Suppressor macrophage treated with lipopolysaccharide for 1 hour (primary cell): ENCODE measurements at regions not wholly inside any gene's neighbourhood (a gene's known extent, or its start where the extent isn't known, plus 50 kb on each side); places are given as distances from the start of the nearest gene placed in this dataset.

ENCODE experiments used
- DNase-seq, 3 donors: peaks; one replicate each; pipeline ENCODE4 v3.0.0-alpha.2; 2020 to 2022

DNA sequence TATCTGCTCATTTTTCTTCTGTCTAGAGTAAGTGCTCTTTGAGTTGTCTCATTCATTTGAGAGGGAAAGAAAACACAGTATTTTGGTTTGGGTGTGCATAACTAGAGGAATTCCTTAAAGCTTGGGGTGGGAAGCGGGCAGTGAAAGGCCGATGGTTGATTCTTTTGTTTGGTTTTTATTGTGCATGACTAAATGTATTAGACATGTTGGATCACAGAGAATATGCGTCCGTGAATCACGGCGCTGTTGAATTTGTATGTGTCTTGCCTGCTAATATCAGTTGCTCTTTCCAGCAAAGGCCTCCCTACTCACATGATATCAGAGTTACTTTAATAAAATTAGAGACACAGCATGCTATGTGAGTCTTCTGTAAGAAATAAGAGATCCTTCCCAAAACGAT, 180.0 kb downstream of the CHD9NB start:
- DNase-seq = no peak

DNA sequence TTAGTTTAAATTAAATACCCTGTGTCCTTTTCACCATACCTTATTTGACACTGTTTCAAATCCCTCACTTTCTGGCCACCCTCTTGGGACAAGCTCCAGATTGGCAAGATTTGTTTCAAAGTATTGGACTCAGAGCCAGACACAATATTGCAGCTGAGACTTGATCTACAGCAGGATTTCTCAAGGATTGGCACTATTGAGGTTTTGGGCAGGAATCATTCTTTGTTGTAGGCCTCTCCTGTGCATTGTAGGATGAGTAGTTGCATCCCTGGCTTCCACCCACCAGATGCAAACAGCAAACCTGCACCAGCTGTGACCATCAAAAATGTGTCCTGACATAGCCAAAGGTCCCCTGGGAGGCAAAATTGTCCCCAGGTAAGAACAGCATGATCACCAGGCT, 181.2 kb downstream of the CHD9NB start:
- no peak for DNase-seq

DNA sequence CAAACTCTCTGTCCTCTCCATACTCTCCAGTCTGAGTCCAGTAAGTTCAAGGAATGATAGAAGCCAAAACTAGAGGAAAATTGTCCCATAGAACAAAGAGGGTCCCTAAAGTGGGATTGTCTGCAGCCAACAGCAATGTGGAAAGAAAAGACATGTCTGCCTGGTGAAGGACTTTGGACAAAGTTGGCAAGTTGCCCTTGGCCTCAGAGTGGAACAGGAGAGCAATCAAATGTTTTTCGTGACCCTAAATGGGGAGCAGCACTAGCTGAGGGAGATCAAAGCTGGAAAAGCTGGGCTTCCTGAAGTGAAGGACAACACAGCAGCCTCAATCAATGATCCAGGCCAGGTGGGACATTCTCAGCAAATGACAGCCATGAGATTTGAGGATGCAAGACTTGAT, 183.5 kb downstream of the CHD9NB start:
- DNase-seq = no peak

DNA sequence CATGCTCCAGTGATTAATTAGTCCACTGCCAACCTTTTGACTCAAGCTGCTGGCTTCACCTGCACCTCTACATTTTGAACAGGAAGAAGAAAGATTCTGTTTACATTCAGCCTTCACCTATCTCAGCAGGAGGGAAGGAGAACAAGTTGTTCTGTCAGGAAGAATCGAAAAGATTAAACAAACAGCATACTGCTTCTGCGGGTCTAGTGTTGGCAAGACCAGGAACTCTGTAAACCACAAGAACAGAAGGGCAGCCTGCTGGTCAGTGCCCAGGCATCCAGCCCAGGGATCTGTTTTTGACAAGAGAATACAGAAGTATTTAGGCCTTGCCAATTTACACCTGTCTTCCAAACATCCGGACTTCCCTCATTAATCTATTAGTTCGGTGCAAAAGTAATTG, 189.7 kb downstream of the CHD9NB start:
- DNase-seq = no peak

DNA sequence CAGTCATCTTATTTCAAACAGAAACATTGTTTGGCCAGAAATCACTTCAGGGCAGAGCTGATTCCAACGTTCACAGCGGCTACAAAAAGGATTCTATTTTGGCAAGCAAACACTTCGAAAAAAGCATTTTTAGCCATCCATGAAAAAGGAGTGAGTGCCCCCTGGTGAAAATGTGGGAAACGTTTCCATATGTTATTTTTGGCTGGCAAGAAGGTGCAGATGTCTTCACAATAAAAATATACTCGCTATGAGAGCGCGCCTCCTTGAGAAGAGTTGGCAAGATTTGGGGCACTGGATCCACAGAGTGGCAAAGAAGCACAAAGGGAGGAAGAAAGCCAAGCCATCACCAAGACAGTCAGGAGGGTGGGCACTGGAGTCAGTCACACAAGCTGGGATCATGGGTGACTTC, 191.1 kb downstream of the CHD9NB start:
- peak in 2 of 3 donors; percentile 1 to 9 for DNase-seq

DNA sequence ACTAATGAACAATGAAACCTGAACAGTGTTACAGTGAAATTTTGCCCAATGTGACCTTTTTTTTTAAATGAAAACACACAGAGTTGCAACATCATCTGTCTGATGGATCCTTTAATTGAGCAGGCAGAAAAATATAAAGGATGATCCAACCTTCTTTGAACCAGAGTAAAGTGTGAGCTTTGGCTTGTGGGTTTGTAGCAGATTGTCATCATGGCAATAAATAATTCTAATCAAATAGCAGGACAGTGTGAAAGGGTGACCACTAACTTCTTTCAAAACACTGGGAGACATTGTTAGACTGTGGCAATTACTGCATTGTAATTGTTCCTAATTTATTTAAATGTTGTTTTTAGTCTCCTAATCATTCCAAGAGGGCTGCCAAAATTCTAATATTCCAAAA, 197.2 kb downstream of the CHD9NB start:
- no peak for DNase-seq

DNA sequence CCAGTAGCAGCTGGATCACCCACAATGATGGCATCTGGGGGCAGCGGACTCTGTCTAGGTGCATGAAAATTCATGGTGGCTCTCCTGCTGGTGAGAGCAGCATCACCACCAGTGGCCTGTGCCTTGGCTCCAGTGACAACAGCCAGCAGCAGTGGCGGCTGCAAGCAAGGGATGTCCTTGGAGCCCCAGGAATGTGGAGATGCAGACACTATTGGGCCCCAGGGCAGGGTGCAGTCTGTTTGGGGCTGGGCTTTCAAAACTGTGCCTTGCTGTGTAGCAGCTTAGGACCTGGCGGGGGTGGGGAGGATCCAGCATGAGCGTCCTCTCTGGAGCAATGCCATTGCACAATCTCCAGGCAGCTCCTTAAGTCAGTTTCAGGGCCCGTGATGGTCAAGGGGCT, 199.7 kb downstream of the CHD9NB start:
- DNase-seq = no peak

DNA sequence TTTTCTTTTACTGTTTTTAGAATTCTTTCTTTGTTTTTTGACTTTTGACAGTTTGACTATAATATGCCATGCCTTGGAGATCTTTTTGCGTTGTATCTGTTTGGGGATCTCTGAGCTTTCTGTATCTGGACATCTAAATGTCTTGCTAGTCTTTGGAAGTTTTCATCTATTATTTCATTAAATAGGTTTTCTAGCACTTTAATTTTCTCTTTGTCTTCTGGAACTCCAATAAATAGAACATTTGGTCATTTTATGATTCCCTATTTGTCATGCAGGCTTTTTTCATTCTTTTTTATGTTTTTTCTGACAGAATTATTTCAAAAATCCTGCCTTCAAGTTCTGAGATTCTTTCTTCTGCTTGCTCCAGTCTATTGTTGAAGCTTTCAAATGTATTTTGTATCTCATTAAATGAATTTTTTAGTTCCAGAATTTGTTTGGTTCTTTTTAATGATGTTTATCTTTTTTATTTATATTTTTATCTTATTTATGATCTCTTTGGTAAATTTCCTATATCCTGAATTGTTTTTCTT, 201.4 kb downstream of the CHD9NB start:
- no peak for DNase-seq

DNA sequence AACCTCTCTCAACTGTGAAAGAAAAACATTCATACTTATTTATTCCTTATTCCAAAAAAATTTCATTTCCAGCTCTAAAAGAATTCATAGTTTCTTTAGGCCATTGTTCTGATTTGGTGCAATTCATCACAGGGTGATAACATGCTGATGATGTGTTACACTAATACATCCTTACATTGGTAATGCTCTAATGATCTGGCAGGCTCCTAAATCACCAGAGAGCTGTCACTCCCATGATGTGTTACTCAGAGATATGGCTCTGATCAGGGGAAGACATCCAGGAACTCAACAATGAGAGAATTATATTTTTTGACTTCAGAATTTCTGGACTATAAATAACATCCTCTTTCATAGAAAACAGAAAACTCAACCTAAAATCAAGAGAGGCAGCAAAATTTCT, 209.3 kb downstream of the CHD9NB start:
- DNase-seq = no peak

DNA sequence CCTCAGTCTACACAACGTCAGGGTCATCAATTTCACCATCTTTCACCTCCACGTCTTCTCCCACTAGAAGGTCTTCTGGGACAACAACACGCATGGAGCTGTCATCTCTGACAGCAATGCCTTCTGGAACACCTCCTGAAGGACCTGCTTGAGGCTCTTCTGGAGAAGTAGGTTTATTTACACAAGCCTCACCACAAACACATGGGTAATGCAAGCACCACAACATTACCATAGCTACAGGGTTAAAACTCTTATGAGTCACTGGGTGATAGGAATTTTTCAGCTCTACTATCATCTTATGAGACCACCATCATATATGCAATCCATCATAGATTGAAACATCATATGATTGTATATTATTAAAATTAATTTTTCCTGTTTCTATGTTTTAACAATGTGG, 215.4 kb downstream of the CHD9NB start:
- DNase-seq = no peak

DNA sequence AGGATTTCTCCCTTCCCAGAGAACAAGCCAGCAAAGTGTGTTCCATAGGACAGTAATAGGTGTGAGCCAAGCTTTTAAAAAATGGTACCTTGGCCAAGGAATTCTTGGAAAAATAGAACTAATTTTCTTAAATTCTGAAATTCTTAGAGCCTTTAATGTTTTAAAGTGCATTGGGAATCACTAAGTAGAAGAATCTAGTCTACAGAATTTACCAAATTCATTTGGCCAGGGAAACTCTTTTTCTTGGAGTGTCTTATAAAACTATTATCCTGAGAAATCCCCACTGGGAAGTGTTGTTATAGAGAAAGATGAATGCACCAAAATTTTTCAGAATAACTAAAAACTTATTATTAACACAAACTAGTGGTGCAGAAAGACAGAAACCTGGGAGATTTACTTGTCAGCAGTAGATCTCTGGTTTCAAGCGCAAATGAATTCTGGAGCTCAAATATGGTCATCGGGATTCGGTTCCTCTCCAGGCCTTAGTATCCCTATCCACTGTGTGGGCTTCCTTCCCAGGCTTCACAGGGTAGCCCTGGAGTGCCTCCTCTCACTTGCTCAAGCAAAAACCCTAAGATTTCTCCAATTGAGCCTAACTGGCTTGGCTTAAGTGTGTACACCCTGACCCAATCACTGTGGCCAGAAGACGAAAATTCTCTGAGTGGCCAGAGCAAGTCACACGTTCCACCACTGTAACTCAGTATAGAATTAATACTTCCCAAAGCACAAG, 217.8 kb downstream of the CHD9NB start:
- no peak for DNase-seq

DNA sequence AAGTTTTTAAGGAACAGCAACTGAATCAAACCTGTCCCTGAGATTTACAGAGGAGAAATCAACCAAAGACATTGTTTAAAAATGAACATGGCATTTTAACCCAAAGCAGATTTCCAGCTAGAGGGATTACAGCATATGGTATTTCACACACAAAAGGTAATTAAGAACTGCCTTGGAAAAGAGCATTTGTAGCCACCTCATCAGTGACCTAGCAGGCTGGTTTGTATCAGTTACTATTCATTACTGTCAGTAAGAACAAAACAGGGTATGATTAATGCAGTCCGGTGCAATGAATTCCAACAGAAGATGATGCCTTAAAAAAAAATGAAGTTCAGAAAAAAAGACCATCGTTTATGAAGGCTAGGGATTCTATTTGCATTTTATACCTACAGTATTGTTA, 219.9 kb downstream of the CHD9NB start:
- no peak for DNase-seq

DNA sequence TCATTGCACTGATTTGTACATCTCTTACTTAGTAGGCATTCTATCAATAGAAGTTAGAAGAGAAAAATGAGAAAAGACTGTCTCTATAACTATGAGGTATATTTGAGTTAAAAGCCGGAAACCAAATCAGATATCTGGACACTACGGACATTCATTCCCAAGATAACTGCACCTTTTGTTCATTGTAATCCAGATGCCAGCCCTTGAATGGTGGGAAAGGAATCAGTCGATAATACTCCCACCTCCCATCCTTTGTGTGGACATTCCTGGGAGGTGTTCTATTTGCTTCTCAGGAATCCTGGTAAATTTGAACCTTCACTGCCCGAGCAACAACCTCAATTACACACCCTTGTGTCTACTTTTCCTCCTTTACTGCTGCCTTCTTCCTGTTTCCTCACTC, 225.2 kb downstream of the CHD9NB start:
- no peak for DNase-seq

DNA sequence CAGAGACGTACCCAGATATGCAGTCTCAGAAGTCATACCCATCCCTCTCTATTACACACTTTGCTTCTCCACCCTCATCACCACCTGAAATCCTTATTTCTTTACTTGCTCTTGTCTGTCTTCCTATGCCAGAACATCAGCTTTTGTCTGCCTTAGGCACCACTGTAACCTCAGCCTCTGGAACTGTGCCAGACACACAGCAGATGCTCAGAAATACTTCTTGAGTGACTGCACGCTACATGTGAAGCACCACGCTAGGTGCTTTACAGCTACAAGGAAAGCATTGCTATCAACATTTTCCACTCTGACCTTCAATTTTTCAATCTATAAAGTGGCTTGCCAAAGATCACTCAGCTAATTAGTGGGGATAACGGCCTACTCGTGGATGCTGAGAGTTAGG, 226.8 kb downstream of the CHD9NB start:
- DNase-seq = no peak

DNA sequence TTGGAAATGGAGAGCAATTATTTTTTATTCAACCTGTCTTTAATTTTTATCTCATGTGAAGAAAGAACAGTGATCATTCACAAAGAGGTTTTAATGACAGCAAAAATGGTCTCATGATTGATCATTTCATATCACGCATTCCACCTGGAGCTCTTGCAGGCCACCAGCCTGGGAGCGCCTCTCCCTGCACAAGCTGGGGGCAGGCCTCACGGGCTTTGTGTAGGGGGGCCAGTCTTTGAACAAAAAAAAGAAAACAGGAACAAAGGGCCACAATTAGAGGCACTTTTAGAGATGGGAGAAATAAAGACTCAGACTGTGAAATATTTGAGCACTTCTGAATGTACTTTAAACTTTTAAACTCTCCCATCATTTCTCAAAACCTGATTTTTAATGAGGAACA, 232.9 kb downstream of the CHD9NB start:
- DNase-seq = no peak

DNA sequence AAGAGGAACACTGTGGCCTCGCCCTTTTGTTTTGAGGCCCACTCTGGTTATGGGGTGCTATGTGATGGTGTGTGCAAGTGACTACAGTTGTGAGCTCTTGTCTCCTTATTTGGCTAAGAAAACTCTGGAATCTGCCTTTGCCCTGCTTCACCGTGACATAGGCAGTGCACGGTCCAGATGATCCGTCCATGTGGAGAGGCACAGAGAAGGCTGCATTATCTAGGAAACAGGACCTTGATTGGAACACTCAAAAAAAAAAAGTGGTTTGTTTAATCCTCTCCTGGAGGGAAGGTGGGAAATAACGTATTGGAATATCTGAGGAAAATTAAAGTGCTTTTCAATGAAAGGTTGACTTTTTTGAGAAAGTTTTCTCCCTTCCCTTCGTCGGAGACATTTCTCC, 233.3 kb downstream of the CHD9NB start:
- DNase-seq = no peak

DNA sequence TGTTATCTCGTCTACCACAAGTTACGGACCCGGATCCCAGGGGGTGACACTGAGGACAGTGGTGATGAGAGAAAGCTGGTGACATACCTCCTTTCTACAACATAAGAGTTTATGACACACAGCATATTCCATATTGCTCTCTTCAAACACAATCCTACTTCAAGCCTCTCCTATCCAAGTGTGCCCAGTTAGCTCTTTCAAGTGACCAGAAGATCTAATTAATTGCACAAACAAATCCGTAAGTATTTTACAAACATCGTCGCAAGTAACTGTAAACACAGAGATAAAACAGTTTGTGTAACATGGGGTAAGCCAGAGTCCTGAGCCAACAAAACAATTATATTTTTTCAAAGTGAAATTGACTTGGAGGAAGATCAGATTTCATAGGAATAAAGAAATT, 235.0 kb downstream of the CHD9NB start:
- DNase-seq = no peak

DNA sequence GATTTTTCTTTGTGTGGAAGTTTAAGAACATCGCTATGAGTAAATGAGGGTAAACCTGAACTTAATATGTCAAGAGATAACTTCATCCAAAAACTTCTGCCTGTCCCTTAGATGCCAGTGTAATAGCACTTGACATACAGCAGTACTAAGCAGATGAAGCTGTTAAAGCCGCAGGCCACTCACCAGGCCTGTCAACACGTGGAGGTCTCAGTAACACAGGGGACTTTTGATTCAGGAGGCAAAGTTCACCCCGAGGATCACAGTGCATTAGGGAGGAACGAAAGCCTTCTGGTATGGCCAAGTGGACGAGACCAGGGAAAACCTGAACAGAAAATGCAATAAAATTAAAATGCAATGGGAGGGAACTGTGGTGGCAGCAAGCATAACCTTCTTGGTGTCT, 235.7 kb downstream of the CHD9NB start:
- no peak for DNase-seq

DNA sequence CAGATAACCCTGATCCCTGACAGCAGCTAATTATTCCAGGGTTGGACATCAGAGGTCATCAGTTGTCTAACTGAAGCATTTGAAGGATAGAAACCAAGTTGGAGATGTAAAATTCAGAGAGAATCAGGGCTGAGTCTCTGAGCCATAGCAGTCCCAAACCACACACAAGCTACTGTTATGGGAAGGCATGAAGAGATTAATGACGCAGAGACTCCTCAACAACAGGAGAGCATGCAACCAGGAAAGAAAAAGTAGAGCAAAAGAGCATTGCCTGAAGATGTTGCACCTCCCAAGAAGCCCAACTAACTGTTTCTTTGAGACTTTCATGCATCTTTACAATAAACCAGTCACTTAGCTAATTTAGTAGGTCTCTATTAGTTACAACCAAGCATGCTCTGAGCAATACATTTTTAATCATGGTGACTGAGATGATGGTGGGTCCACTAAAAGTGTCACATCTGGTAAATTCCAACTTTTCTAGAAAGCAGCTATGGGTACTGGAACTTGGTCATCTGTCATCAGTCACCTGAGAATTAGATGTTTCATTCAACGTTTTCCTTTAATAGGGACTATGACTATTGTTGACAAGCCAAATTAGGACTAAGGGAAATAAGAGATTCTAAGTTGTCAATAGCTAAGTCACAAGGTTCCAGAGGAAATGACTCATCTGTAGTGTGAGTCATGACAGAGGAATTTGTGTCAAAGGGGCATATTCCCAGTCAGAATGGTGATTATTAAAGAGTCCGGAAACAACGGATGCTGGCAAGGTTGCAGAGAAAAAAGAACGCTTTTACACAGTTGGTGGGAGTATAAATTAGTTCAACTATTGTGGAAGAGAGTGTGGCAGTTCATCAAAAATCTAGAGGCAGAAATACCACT, 239.8 kb downstream of the CHD9NB start:
- DNase-seq = peak in 1 of 3 donors; percentile 20

DNA sequence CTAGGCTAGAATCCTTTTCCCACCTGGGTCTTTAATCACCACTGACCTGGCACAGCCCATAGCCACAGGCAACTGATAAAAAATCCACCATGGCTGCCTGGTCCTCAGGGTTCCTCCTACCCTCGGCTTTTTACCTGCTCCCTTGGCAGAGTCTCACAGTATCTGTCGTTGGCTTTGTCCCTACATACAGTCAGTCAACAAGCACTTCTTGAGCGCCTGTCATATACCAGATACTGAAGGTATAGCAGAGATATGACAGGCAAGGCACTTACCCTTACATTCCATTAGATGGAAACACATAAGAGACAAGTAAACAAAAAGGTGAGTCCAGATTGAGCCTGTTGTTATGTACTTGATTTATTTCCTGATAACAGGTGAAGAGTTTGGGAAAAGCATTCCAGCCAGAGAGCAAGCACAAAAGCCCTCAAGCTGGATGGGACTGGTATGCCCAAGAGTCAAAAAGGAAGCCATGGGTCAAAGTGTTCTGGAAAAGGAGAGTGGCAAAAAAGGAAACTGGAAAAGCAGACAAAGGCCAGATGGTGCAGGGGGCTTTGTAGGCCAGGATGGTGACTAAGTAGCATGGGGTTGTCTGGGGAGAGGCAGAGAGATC, 247.0 kb downstream of the CHD9NB start:
- no peak for DNase-seq

DNA sequence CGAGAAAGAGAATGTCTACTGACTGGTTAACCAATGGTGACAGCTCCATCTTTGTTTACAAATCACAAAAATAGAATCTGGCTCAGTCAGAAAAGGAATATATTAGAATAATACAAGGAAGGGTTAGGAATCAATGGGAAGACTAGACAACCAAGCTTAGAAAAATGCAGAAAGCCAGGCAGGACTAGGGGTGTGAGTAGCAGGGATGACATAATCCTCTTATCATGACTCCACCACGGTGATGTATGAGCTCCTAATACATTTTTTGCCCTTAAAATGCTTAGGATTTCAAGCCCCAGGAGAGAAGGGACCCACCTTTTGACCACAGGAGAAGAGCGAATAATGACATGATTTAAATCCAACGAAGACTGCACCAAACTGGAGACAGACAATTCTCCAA, 252.3 kb downstream of the CHD9NB start:
- DNase-seq = no peak

DNA sequence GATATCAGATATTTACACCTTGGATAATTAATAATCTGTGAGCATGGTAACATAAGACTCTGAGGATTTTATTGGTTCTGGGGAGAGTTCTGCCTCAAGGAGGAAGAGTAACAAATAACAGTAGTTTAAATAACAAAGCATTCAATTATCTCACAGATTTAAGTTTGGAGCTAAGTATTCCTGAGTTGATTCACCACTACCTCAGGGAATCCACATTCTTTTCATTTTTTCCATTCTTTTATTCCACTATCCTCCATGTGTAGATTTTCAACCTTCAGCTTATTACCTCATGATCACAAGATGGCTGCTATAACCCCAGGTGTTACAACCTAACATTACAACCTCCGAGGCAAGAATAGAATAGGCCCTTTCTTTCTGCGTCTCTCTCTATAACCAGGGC, 252.2 kb upstream of the TOX3 start:
- no peak for DNase-seq

DNA sequence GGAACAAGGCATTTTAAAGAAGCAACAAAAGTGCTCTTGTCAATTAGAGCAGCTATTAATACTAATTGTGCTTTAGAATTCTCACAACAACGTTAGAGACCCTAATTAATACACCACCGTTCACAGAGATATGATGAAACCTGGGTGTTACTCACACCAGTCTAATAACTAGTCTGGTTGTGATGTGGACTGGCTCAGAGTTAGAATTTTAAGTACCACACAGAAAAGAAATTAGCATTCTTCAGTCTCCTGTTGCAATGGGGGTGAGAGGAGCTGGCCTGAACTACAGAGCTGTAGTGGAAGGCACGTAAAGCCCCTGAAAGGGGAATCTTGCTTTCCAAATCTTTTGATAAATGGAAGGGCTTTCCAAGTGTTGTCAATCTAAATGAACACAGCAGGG, 240.8 kb upstream of the TOX3 start:
- DNase-seq = no peak

DNA sequence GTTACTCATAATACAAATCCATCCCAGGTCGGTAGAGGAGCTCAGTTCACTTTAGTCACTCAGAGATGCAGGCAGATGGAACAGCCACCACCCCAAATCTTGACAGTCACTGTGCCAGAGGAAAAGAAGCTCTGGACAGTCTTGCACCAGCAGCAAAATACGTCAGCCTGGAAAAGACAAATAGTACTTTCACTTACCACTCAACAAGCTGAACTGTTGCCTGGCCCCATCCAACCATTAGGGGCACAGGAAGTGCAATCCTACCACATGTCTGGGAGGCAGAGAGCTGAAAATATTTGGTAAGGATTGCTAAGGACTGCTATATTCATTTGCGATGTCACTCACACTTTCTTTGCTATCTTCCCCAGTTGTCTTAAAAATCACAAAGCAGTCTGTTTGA, 239.1 kb upstream of the TOX3 start:
- no peak for DNase-seq
